Keratinocyte (primary cell): ENCODE measurements at regions not wholly inside any gene's neighbourhood (a gene's known extent, or its start where the extent isn't known, plus 50 kb on each side); places are given as distances from the start of the nearest gene placed in this dataset.

Experiments
- DNase-seq: peaks from one replicate; pipeline ENCODE4 v3.0.0-alpha.2; 2011; ENCODE audit warnings: low read depth, missing footprints, low spot score
- FAIRE-seq: peaks from 2 replicates; lab custom pipeline; 2011; peaks lifted over from hg19 to GRCh38; lab: Jason Lieb, UNC
- H2AFZ ChIP-seq: 2 replicates; pipeline ENCODE4 v1.6.0; 2012; ENCODE audit warnings: low read length, control low read depth, inconsistent platforms; ENCODE audit not compliant: control insufficient read depth
- H3K27ac ChIP-seq: 2 replicates; pipeline ENCODE4 v1.5.1; 2011; ENCODE audit warnings: low read length; ENCODE audit not compliant: control insufficient read depth, insufficient read depth
- H3K27me3 ChIP-seq: 3 replicates; pipeline ENCODE4 v1.6.0; 2011; ENCODE audit warnings: low read length; ENCODE audit not compliant: control insufficient read depth, insufficient read depth; ENCODE audit errors: extremely low read depth
- H3K36me3 ChIP-seq, 2 experiments: 2 replicates in 1 of 2; 3 replicates in 1 of 2; pipeline ENCODE4 v1.5.1; 2011; ENCODE audit warnings: low read length in 2 of 2, mild to moderate bottlenecking in 1 of 2; ENCODE audit not compliant: control insufficient read depth in 2 of 2, insufficient read depth in 2 of 2; ENCODE audit errors: extremely low read depth in 1 of 2
- H3K4me1 ChIP-seq: 3 replicates; pipeline ENCODE4 v1.5.1; 2011; ENCODE audit warnings: low read length; ENCODE audit not compliant: control insufficient read depth, insufficient read depth; ENCODE audit errors: extremely low read depth
- H3K4me2 ChIP-seq: 3 replicates; pipeline ENCODE4 v1.6.0; 2011; ENCODE audit warnings: low read depth, low read length; ENCODE audit not compliant: control insufficient read depth, insufficient read depth; ENCODE audit errors: extremely low read depth
- H3K4me3 ChIP-seq, 3 experiments: fragments of 200-600 bp in 1 of 3; sonication (generic) in 1 of 3; 2 replicates in 2 of 3; 3 replicates in 1 of 3; pipeline ENCODE4 v1.5.1; 2011 to 2016; ENCODE audit warnings: low read length in 3 of 3, mild to moderate bottlenecking in 3 of 3, control low read depth in 2 of 3, inconsistent platforms in 1 of 3, low read depth in 1 of 3, mixed read lengths in 1 of 3, mixed run types in 1 of 3, moderate library complexity in 1 of 3; ENCODE audit not compliant: control insufficient read depth in 2 of 3, insufficient read depth in 2 of 3; ENCODE audit errors: extremely low read depth in 1 of 3
- H3K79me2 ChIP-seq: 2 replicates; pipeline ENCODE4 v1.6.0; 2012; ENCODE audit warnings: low read length; ENCODE audit not compliant: control insufficient read depth, insufficient read depth
- H3K9ac ChIP-seq: 3 replicates; pipeline ENCODE4 v1.6.0; 2011; ENCODE audit warnings: low read length; ENCODE audit not compliant: control insufficient read depth, insufficient read depth; ENCODE audit errors: extremely low read depth
- H3K9me1 ChIP-seq: 3 replicates; pipeline ENCODE4 v1.6.0; 2011; ENCODE audit warnings: low read length; ENCODE audit not compliant: control insufficient read depth, insufficient read depth; ENCODE audit errors: extremely low read depth
- H3K9me3 ChIP-seq: 2 replicates; pipeline ENCODE4 v1.5.1; 2012; ENCODE audit warnings: low read depth, low read length; ENCODE audit not compliant: control insufficient read depth
- H4K20me1 ChIP-seq: 3 replicates; pipeline ENCODE4 v1.6.0; 2011; ENCODE audit warnings: low read length; ENCODE audit not compliant: control insufficient read depth, insufficient read depth; ENCODE audit errors: extremely low read depth
- CTCF ChIP-seq, 3 experiments: IDR thresholded peaks in 1 of 3; conservative IDR thresholded peaks in 1 of 3; optimal IDR thresholded peaks in 1 of 3; 2 replicates in 2 of 3; 3 replicates in 1 of 3; pipeline versions ENCODE3 to v1.5.1; 2011; ENCODE audit warnings: low read length in 3 of 3, mild to moderate bottlenecking in 3 of 3, moderate library complexity in 2 of 3, control low read depth in 1 of 3, inconsistent platforms in 1 of 3; ENCODE audit not compliant: insufficient read depth in 2 of 3; ENCODE audit errors: extremely low read depth in 1 of 3
- EZH2 ChIP-seq: IDR thresholded peaks from one replicate; pipeline ENCODE4 v1.6.1; 2012; ENCODE audit warnings: inconsistent platforms, mild to moderate bottlenecking, low read length, moderate library complexity
- dilution Hi-C: fragments of 300-500 bp; cut with MboI; formaldehyde crosslinking; loops from one replicate; pipeline ENCODE4 v1.7.0; 2020; ENCODE audit warnings: low sequenced_read_pairs; ENCODE audit not compliant: extremely low pct_ligation_motif_present

GRCh38 chr12:115818973-115819372 lies 458.5 kb downstream of the MED13L start:
- H3K4me1 ChIP-seq: no peaks in the 10 kb centered on the region
- DNase-seq (no peak), FAIRE-seq (no peak)
- dilution Hi-C loops: no loop called here
- H3K4me3 ChIP-seq: no peak overlapping the region
- H2AFZ ChIP-seq: no peak overlapping the region
- H3K9ac ChIP-seq: no peak overlapping the region
- no peak overlapping the region for H3K4me2 ChIP-seq
- TF ChIP-seq CTCF (optimal IDR thresholded peaks at IDR 0.05 in 1 of 3, IDR thresholded peaks at IDR 0.05 in 1 of 3, conservative IDR thresholded peaks at IDR 0.05 in 1 of 3; ENCODE audit: extremely low read depth in 1 of 3, insufficient read depth in 2 of 3, low read length in 3 of 3) (no peak), EZH2 (no peak)
- no peak overlapping the region for H3K27ac ChIP-seq
- no peaks in the 10 kb centered on the region for H3K27me3 ChIP-seq
- no peaks in the 10 kb centered on the region for H3K36me3 ChIP-seq
- no peaks in the 10 kb centered on the region for H3K79me2 ChIP-seq
- H3K9me1 ChIP-seq: no peaks in the 10 kb centered on the region
- no peaks in the 10 kb centered on the region for H3K9me3 ChIP-seq
- H4K20me1 ChIP-seq: no peaks in the 10 kb centered on the region

GRCh38 chr12:115817389-115817788 lies 460.1 kb downstream of the MED13L start:
- DNase-seq (no peak), FAIRE-seq (no peak)
- no peaks in the 10 kb centered on the region for H3K36me3 ChIP-seq
- H3K27me3 ChIP-seq: no peaks in the 10 kb centered on the region
- no peaks in the 10 kb centered on the region for H3K79me2 ChIP-seq
- no peak for TF ChIP-seq EZH2
- no peak for TF ChIP-seq CTCF (optimal IDR thresholded peaks at IDR 0.05 in 1 of 3, IDR thresholded peaks at IDR 0.05 in 1 of 3, conservative IDR thresholded peaks at IDR 0.05 in 1 of 3; ENCODE audit: extremely low read depth in 1 of 3, insufficient read depth in 2 of 3, low read length in 3 of 3)
- H2AFZ ChIP-seq: no peak overlapping the region
- H3K27ac ChIP-seq: no peak overlapping the region
- no peak overlapping the region for H3K9ac ChIP-seq
- H3K4me3 ChIP-seq: no peak overlapping the region
- H3K4me1 ChIP-seq: no peaks in the 10 kb centered on the region
- no peaks in the 10 kb centered on the region for H4K20me1 ChIP-seq
- no peaks in the 10 kb centered on the region for H3K9me1 ChIP-seq
- H3K9me3 ChIP-seq: no peaks in the 10 kb centered on the region
- dilution Hi-C loops: no loop called here
- no peak overlapping the region for H3K4me2 ChIP-seq
